ENCODE measurements at regions not wholly inside any gene's neighbourhood (a gene's known extent, or its start where the extent isn't known, plus 50 kb on each side); places are given as distances from the start of the nearest gene placed in this dataset.
"Not testable (repeated sequence)": the region's sequence is repeated elsewhere in the genome, so short reads cannot be mapped to it uniquely, and the experiment has no call there.

DNA sequence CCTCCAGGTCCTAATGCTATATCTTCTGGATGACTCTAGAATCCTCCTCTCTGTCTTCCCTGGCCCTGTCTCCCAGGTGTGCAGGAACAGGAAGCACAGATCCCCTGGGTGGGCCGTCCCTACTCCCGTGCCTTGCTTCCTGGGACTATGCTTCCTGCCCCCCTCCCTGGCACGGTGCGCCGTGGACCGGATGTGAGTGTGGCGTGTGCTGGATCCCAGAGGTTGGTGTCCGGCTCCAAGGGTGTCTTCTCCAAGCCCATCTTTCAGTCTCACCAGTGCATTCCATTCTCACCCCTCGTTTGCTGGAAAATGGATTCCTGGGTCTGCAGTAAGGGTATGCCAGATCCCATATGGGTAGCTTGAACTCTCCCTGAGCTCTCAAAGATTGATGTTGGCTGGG is 144.4 kb upstream of the TWIST2 start:
- DNase-seq: no peak

DNA sequence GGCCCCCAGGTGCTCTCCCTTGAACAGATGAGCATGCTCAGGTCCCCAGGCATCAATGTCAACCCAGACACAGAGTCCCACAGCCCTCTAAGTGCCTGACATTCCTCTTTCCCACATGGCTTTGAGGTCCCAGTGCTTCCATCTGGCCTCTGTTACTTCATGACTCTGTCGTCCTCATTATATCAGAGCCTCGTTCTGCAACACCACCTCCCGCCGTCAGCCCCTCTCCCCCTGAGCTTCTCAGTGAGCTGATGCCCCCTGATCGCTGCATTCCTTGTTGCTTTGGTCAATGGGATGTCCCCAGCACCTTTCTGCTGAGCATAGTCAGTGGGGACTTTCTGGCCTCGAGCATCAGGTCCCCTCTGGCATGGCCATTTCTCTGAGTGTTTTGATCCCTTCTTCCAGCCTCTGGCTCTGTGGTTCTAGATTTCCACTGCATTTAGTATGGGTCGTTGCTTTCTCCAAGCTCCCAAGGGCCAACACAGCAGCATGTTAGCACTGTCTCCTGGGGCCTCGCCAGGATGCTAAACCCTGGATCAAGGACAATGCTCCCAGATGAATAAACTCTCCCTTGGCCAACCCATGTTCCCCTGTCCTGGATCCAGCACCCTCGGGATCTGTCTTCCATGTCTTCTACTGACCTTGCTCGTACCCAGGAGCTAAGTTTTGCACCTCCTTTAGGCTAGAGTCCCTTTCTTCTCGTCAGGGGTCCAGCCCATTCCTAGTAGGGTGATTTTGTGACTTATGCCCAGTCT is 143.2 kb upstream of the TWIST2 start:
- DNase-seq: no peak

DNA sequence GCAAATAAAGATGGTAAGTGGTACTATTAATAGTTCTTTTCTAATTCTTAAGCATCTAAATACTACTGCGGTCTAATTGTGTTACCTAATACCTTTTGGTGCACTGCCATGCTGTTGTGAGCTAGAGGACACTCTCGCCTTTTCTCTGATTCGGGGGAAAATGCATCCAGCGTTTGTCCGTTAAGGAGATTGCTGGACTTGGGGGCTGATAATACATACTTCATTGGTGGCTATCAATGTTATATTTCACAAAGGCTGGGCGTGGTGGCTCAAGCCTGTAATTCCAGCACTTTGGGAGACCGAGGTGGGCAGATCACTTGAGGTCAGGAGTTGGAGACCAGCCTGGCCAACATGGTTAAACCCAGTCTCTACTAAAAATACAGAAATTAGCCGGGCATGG is 141.7 kb upstream of the TWIST2 start:
- no peak for DNase-seq

DNA sequence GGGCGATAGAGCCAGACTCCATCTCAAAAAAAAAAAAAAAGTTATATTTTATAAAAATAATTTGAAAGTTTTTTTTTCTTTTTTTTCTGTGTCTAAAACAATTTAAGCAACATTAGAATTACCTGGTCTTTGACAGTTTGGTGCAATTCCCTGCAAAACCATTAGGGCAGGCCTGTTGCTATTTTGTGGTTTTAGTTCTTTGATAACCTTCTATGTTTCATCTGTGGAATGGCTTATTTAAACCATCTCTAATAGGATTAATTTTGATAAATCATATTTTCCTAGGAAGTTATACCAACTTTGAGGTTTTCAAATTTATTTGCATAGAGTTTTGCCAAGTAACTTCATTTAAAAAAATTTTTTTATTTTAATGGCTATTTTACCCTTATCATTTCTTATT is 141.2 kb upstream of the TWIST2 start:
- no peak for DNase-seq

DNA sequence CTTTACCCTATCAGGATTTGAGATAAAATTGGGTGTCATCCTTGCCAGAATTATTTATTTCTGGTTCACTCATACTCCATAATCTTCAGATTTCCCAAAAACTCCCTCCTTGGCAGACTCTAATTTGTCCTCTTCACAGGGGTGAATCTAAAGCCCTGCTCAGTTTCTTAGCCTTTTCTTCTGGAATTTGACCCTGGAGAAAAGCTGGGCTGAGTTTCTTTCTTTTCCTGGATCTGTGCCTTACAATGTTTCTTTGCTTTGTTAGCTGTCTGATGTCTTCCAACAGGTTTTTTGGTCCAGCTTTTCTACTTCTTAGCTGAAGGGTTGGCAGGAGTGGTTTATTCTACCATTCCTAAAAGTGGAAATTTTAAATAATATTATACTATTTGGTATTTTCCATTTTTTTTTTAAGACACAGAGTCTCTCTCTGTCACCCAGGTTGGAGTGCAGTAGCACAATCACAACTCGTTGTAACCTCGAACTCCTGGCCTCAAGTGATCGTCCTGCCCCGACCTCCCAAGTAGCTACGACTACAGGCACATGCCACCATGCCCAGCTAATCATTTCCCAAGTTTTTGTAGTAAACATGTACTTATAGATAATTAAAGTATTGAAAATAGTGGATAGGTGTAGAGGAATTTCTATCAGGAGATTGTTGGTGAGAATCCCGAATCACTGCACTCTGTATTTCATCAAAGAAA is 138.4 kb upstream of the TWIST2 start:
- DNase-seq: no peak

- no peak for DNase-seq
Measured at GRCh38 chr2:238710032-238710735, 137.7 kb upstream of the TWIST2 start.

DNA sequence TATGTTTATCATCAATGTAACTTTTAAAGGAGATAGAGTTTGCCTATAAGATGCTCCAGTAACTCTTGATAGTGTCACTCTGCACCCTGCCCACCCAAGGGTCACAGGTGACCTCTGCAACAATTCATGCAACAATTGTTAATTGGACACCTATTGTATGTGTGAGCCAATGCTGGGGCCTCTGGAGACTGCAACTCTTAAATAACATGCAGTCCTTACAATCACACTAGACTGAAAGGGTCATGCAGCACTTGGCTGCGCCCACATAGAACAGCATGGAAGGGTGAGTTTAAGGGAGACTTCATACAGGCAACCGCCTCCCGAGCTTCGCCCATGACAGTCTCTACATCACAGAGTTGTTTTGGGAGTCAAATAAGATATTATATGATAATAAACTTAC is 137.1 kb upstream of the TWIST2 start:
- DNase-seq: no peak

DNA sequence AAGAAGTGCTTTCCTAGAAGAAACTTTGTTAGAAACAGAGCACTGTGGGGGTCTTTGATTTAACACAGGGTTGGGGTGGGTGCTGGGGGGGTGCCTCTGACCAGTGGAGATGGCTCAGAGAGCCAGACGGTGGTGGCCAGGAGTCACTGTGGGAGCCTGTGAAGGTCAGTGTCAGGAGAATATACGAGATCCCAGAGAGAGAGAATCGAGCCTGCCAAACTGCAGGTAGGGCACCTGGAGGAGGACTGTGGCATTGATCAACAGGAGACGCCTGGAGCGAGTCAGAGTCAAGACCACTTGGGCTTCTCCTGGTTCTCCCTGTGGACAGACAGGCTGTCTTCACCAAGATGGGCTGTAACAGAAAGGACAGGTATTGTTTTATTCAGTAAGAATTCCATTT is 136.5 kb upstream of the TWIST2 start:
- no peak for DNase-seq

GRCh38 chr2:238712011-238712410 is 135.9 kb upstream of the TWIST2 start:
- DNase-seq: no peak

DNA sequence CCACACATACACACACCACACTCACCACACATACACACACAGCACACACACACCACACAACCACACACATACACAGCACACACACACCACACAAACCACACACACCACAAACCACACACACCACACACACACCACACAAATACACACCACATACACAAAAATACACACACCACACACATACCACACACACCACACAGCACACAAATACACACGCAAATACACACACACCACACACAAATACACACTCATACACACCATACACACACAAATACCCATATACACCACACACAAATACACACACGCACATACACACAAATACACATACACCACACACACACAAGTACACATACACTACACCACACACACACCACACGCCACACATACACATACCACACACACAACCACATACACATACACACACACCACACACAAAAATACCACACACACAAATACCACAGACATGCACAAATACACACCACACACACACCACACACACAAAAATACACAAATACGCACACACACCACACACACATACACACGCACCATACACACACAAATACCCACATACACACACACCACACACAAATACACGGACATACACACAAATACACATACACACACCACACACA is 134.6 kb upstream of the TWIST2 start:
- no peak for DNase-seq

DNA sequence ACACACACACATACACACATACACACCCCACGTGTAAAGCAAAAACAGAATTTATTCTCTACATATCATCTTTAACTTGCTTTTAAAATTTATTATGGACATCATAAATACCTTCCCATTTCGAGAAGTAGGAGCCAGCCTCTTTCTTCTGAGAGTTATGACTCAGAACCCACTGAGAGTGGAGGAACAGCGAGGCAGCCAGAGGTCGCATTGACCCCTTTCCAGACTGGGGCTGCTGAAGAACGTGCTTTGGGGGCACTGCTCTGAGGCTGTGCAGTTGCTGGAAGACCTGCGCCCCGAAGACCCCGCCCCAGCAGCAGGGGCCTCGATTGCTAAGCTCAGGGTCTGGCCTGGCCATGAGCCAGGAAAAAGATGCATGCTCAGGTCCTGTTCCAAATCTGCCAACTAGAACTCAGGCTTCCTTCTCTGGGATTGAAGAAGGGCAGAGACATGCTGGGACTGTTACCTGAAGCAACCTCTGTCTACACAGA is 133.8 kb upstream of the TWIST2 start:
- no peak for DNase-seq

DNA sequence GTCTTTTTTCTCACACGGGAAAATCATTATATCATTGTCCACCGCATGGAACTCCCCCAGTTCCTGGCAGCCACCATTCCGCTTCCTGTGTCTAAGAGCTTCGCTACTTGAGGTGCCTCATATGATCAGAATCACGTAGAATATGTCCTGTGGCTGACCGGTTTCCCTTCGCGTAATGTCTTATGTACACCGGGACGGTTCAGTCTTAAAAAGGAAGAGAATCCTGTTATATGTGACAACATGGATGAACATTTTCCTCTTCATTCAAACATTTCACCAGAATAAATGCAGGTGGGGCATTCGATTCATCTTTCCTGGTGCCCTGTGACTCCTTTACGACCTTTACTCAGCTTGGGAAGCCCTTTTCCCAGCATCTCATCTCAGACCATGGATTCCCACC is 131.7 kb upstream of the TWIST2 start:
- DNase-seq: no peak

DNA sequence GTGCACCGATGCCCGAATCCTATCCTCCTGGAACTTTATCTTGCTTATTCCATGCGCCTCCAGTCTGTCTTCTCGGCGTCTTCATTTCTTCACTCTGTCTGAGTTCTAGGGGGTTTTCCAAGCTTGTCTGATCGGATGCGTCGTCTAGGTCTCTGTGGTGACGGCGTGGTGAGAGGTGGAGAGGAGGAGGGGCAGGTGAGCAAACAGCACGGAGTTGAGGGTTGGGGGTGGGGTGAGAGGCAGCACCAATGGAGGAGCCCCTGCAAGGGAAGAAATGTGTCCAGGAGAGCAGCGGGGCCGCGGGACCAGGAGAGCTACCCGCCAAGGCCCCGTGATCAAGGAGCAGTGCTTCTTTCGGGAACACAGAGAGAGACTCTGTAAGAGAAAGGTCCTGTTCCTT is 131.3 kb upstream of the TWIST2 start:
- no peak for DNase-seq

DNA sequence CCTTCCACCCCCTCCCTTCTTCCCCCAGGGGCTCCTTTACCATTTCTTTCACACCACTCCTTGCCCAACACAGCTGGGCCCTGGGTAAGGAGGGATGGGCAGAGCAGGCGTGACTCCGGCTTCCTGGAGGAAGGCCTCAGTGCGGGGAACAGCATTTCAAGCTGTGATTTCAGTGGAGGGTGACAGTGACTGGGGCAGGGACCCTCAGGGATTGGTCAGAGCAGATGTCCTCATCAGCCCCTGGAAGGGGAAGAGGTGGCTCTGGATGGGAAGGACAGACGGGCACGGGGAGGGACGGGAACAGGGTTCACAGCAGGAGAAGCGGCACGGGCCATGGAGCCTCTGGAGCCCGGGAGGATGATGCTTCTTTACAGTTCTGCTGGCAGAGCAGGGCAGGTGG is 130.8 kb upstream of the TWIST2 start:
- DNase-seq: no peak

- no peak for DNase-seq
Measured at GRCh38 chr2:238719641-238720040, 128.2 kb upstream of the TWIST2 start.

GRCh38 chr2:238720232-238720672 is 127.6 kb upstream of the TWIST2 start:
- DNase-seq: no peak

DNA sequence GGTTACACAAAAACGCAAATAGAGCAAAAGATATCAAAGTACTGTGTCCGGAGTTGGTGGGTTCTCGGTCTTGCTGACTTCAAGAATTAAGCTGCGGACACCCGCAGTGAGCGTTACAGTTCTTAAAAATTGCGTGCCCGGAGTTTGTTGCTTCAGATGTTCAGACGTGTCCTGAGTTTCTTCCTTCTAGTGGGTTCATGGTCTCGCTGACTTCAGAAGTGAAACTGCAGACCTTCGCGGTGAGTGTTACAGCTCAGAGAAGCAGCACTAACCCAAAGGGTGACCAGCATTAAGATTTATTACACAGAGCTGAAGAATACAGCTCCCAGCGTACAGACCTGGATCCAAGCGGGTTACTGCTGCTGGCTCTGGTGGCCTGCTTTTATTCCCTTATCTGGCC is 125.7 kb upstream of the TWIST2 start:
- DNase-seq: no peak

GRCh38 chr2:238722883-238723282 is 125.0 kb upstream of the TWIST2 start:
- DNase-seq: no peak

DNA sequence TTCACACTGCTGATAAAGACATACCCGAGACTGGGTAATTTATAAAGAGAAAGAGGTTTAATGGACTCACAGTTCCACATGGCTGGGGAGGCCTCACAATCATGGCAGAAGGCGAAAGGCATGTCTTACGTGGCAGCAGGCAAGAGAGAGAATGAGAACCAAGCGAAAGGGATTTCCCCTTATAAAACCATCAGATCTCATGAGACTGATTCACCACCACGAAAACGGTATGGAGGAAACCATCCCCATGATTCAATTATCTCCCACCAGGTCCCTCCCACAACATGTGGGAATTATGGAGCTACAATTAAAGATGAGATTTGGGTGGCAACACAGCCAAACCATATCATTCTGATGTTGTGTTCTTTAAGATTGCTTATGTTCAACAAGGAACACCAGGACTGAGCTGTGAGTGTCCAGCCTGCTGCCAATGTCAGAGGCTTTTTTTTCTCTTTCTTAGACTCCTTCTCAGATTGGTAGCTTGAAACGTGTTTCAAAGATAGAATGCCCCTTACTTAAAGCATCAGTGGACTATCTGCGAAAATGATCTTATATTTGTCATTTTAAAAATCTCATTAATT is 124.1 kb upstream of the TWIST2 start:
- DNase-seq: not testable (repeated sequence)

DNA sequence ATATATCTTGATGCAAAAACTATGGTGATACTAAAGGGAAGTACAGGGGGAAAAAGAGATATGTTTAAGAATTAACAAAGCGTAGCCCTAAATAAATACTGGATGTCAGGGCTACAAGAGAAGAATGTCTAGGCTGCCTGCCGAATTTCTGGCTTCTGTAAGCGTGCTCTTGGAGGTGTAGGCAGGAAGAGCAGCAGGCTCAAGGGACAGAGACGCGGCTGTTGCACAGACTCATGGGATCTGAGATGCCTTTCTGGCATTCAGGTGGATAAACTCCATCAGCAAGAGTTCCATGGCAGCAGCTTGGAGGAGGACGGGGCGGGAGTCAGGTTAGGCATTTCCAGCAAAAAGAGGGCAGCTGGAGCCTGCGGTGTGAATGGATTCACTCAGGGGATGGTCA is 123.2 kb upstream of the TWIST2 start:
- DNase-seq: no peak

DNA sequence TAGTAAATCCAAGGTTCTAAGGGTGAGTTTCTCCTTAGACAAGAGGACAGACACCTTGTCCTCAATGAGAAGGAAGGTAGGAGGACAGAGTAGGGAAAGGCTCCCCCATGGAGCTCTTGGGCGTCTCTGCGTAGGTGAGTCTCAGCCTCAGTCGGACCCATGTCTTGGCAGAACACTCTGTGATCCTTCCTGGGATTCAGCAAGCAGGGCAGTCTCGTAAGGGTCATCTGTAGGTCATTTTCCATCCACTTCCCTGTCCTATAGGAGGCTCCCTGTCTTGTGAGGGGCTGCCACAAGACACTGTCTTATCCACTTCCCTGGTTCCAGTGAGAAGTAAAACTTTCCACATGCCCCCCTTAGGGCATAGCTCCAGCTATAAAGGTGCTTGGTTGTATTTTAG is 122.6 kb upstream of the TWIST2 start:
- DNase-seq: no peak

DNA sequence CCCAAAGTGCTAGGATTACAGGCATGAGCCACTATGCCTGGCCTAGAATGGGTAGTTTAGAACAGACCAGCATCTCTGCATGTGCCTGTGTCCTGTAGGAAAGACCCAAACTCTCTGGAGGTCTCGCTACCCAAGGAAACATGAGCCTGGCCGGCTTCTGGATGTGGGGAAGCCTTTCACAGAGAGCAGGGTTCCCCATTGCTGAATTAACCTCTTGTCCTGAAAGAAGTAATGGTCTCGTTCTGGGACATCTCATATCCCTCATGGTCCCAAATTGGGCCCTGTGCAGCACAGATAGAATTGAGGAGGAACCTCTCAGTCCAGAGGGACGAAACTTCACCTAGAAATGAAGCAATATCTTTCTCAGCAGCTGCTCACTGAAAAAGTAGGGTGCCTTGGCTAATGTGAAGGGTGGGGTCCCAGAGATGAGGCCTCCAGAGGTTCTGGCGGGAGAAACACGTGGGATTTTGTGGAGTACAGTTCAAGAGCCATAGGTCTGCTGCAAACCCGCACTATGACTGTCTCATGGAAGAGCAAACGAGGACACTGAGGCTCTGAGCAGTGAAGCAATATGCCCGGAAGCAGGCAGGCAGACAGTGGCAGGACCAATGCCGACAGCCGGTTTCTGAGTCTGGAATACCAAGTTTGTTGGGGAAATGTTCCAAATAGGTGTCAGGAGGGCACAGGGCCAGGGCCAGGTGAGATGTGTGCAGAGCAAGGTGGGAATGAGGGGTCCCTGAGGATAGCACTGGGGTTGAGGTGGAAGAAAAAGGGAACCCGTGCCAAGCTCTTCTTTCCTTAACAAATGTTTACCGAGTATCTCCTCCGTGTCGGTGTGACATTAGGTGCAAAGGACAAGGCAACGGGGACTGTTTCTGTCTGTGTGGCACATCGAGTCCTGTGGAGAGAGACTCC is 121.0 kb upstream of the TWIST2 start:
- no peak for DNase-seq
